Stimulated activated CD4-positive, alpha-beta T cell treated with anti-CD3 and anti-CD28 coated beads, Interleukin-1b, Interleukin-23, amount 100 ng/mL, for 4 hours (primary cell): ENCODE measurements at regions not wholly inside any gene's neighbourhood (a gene's known extent, or its start where the extent isn't known, plus 50 kb on each side); places are given as distances from the start of the nearest gene placed in this dataset.

ENCODE experiments used
- DNase-seq, 2 donors: peaks; one replicate each; pipeline ENCODE4 v3.0.0-alpha.2; 2020; ENCODE audit warnings: low read depth in 2 of 2

- DNase-seq: no peak
Measured at GRCh38 chr3:94985778-94986177, 922.9 kb downstream of the NSUN3 start.

- no peak for DNase-seq
Measured at GRCh38 chr3:94990952-94991705, 928.3 kb downstream of the NSUN3 start.

GRCh38 chr3:94996743-94997142 is 933.9 kb downstream of the NSUN3 start:
- DNase-seq: no peak

- DNase-seq: no peak
Measured at GRCh38 chr3:95002438-95003046, 939.7 kb downstream of the NSUN3 start.

GRCh38 chr3:95028688-95029087 is 965.8 kb downstream of the NSUN3 start:
- no peak for DNase-seq

- no peak for DNase-seq
Measured at GRCh38 chr3:95029644-95030043, 966.8 kb downstream of the NSUN3 start.

GRCh38 chr3:95036526-95037021 is 973.7 kb downstream of the NSUN3 start:
- no peak for DNase-seq

- no peak for DNase-seq
Measured at GRCh38 chr3:95037097-95037496, 974.2 kb downstream of the NSUN3 start.

- no peak for DNase-seq
Measured at GRCh38 chr3:95037927-95038326, 975.1 kb downstream of the NSUN3 start.

GRCh38 chr3:95044101-95044500 is 981.2 kb downstream of the NSUN3 start:
- DNase-seq: no peak

- no peak for DNase-seq
Measured at GRCh38 chr3:95048564-95048963, 985.7 kb downstream of the NSUN3 start.

GRCh38 chr3:95049841-95050240 is 987.0 kb downstream of the NSUN3 start:
- no peak for DNase-seq

GRCh38 chr3:95055288-95055687 is 992.4 kb downstream of the NSUN3 start:
- no peak for DNase-seq

GRCh38 chr3:95082191-95082590 is 1019.3 kb downstream of the NSUN3 start:
- DNase-seq: no peak

- DNase-seq: no peak
Measured at GRCh38 chr3:95084738-95085137, 1021.9 kb downstream of the NSUN3 start.

GRCh38 chr3:95088464-95088863 is 1025.6 kb downstream of the NSUN3 start:
- no peak for DNase-seq

GRCh38 chr3:95097493-95097892 is 1034.6 kb downstream of the NSUN3 start:
- no peak for DNase-seq

GRCh38 chr3:95120921-95121320 is 1058.1 kb downstream of the NSUN3 start:
- no peak for DNase-seq

- no peak for DNase-seq
Measured at GRCh38 chr3:95123104-95123503, 1060.2 kb downstream of the NSUN3 start.

GRCh38 chr3:95134693-95135413 is 1072.0 kb downstream of the NSUN3 start:
- DNase-seq: no peak

- no peak for DNase-seq
Measured at GRCh38 chr3:95148107-95148506, 1085.2 kb downstream of the NSUN3 start.

- no peak for DNase-seq
Measured at GRCh38 chr3:95151590-95151989, 1088.7 kb downstream of the NSUN3 start.

GRCh38 chr3:95154766-95155165 is 1091.9 kb downstream of the NSUN3 start:
- no peak for DNase-seq
